H1 (cell line): ENCODE measurements at regions not wholly inside any gene's neighbourhood (a gene's known extent, or its start where the extent isn't known, plus 50 kb on each side); places are given as distances from the start of the nearest gene placed in this dataset.

Experiments
- CBX5 ChIP-seq: fragments of 300-800, 300-1000 bp; sonication (generic); IDR thresholded peaks from 2 replicates; pipeline ENCODE4 v1.7.1; 2016; ENCODE audit warnings: antibody characterized with exemption, low read length, low read depth
- EGR1 ChIP-seq: IDR thresholded peaks from 2 replicates; pipeline ENCODE4 v1.6.1; 2011; ENCODE audit warnings: low read depth, low read length, borderline replicate concordance
- GTF2F1 ChIP-seq: IDR thresholded peaks from 2 replicates; pipeline ENCODE4 v1.6.1; 2012; ENCODE audit warnings: low read depth, low read length, improper control_type of control experiment, borderline replicate concordance
- HDAC6 ChIP-seq: IDR thresholded peaks from one replicate; pipeline ENCODE4 v1.7.1; 2012; ENCODE audit warnings: low read depth, mild to moderate bottlenecking, inconsistent platforms, low read length, moderate library complexity
- NRF1 ChIP-seq: IDR thresholded peaks from 2 replicates; pipeline ENCODE4 v1.6.1; 2011; ENCODE audit warnings: mild to moderate bottlenecking, low read depth, low read length, improper control_type of control experiment
- POLR2AphosphoS5 ChIP-seq: IDR thresholded peaks from 2 replicates; pipeline ENCODE4 v1.6.1; 2011; ENCODE audit warnings: low read depth, low read length
- SIN3A ChIP-seq, 2 experiments: IDR thresholded peaks in 1 of 2; conservative IDR thresholded peaks in 1 of 2; 2 replicates each; pipeline ENCODE4 v1.6.1; 2011 to 2012; ENCODE audit warnings: low read length in 2 of 2, improper control_type of control experiment in 1 of 2, low read depth in 1 of 2, mild to moderate bottlenecking in 1 of 2
- SP4 ChIP-seq: IDR thresholded peaks from 2 replicates; pipeline ENCODE4 v1.6.1; 2012; ENCODE audit warnings: low read length, inconsistent platforms
- TAF1 ChIP-seq: IDR thresholded peaks from 2 replicates; pipeline ENCODE4 v1.6.1; 2011; ENCODE audit warnings: mild to moderate bottlenecking, low read depth, low read length
- TAF7 ChIP-seq: optimal IDR thresholded peaks from 2 replicates; pipeline ENCODE3; 2011; ENCODE audit warnings: low read depth, mild to moderate bottlenecking, inconsistent platforms, low read length, moderate library complexity, borderline replicate concordance
- TEAD4 ChIP-seq: IDR thresholded peaks from 2 replicates; pipeline ENCODE4 v1.6.1; 2012; ENCODE audit warnings: low read depth, low read length, inconsistent platforms, mixed read lengths
- TF ChIP-seq, protein P1 (sequence below), 3 experiments: IDR thresholded peaks; 1 replicate in 2 of 3; 2 replicates in 1 of 3; pipeline versions ENCODE4 v1.5.1 to v1.6.1; 2011; ENCODE audit warnings: low read length in 3 of 3, mild to moderate bottlenecking in 3 of 3, inconsistent platforms in 2 of 3, low read depth in 1 of 3, moderate library complexity in 1 of 3; ENCODE audit not compliant: insufficient read depth in 1 of 3; ENCODE audit errors: control extremely low read depth in 1 of 3
- TF ChIP-seq, protein P2 (sequence below): IDR thresholded peaks from 2 replicates; pipeline ENCODE4 v1.6.1; 2011; ENCODE audit warnings: low read depth, mild to moderate bottlenecking, low read length; ENCODE audit not compliant: insufficient read depth

DNA sequence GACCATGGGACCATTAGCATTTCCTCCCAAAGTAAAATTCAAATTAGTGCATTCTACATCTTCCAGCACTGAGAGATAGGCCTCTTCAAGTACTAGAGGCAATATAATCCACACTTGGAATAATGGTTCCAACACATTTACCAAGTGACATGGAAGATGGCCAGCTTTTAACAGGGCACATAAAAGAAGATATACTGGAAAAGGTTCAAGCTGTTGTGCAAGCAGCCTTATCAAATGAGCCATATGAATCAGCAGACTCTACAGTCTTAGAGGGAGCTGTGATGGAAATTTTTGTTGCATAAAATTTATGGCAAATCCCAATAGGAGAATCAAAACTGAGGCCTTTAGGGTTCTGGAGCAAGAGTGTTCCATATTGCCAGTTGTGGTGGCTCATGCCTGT is 526.6 kb upstream of the IRAK1BP1 start:
- TF ChIP-seq, protein P1, sequence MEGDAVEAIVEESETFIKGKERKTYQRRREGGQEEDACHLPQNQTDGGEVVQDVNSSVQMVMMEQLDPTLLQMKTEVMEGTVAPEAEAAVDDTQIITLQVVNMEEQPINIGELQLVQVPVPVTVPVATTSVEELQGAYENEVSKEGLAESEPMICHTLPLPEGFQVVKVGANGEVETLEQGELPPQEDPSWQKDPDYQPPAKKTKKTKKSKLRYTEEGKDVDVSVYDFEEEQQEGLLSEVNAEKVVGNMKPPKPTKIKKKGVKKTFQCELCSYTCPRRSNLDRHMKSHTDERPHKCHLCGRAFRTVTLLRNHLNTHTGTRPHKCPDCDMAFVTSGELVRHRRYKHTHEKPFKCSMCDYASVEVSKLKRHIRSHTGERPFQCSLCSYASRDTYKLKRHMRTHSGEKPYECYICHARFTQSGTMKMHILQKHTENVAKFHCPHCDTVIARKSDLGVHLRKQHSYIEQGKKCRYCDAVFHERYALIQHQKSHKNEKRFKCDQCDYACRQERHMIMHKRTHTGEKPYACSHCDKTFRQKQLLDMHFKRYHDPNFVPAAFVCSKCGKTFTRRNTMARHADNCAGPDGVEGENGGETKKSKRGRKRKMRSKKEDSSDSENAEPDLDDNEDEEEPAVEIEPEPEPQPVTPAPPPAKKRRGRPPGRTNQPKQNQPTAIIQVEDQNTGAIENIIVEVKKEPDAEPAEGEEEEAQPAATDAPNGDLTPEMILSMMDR (IDR thresholded peaks at IDR 0.05; ENCODE audit: control extremely low read depth in 1 of 3, insufficient read depth in 1 of 3, low read depth in 1 of 3, low read length in 3 of 3), result no peak
- TF ChIP-seq TAF1, result no peak
- TF ChIP-seq TEAD4, result no peak
- TF ChIP-seq, protein P2, sequence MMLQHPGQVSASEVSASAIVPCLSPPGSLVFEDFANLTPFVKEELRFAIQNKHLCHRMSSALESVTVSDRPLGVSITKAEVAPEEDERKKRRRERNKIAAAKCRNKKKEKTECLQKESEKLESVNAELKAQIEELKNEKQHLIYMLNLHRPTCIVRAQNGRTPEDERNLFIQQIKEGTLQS, result no peak
- TF ChIP-seq EGR1, result no peak
- no peak for TF ChIP-seq SP4
- no peak for TF ChIP-seq HDAC6
- TF ChIP-seq CBX5, result no peak
- no peak for TF ChIP-seq POLR2AphosphoS5
- TF ChIP-seq SIN3A (conservative IDR thresholded peaks at IDR 0.05 in 1 of 2, IDR thresholded peaks at IDR 0.05 in 1 of 2; ENCODE audit: low read depth in 1 of 2, low read length in 2 of 2), result no peak
- no peak for TF ChIP-seq GTF2F1
- no peak for TF ChIP-seq TAF7
- no peak for TF ChIP-seq NRF1
